Hematopoietic multipotent progenitor cell treated with erythropoietin and hydrocortisone succinate and interleukin-3 and kit ligand, for 4 days (in vitro differentiated cells): ENCODE measurements at regions not wholly inside any gene's neighbourhood (a gene's known extent, or its start where the extent isn't known, plus 50 kb on each side); places are given as distances from the start of the nearest gene placed in this dataset.
"Not testable (repeated sequence)": the region's sequence is repeated elsewhere in the genome, so short reads cannot be mapped to it uniquely, and the experiment has no call there.

ENCODE experiments used
- DNase-seq: peaks from one replicate; pipeline ENCODE4 v3.0.0-alpha.2; 2015

DNA sequence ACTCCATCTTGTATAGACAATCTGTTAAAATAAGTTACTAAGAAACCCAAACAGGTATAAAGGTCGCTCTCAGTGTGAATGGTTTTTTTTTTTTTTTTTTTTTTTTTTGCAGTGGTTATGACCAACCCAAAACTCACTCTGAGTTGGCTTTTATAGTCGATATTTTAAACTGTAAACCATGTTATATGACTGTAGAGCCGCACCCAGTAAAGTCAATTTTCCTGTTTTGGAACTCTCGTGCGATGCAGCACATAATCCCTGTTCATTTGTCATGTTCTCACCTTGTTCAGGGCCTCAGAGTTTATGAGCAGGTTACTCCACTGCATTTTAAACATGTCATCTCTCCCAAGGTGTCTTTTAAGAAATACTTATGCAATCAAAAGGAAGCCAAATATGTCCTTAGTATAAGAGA lies 112.5 kb downstream of the KLF5 start:
- DNase-seq, result no peak

DNA sequence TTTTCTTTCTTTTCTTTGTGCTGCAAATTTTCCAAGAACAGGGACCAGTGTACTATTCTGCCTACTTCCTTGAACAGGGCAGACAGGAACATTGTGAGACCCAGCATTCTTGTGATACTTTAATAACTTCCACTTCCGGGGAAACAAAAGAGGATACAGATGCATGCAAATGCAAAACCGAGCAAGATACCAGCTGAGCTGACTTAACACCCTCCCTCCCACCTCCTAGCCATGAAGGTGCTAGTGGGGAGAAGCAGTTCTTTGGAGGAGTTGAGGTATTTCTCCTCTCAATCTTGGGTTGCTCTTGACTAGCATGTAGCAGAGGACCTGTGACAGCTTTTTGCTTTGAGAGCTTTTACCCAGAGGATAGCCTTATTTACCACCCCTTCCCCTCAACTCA lies 111.2 kb downstream of the KLF5 start:
- DNase-seq, result no peak

DNA sequence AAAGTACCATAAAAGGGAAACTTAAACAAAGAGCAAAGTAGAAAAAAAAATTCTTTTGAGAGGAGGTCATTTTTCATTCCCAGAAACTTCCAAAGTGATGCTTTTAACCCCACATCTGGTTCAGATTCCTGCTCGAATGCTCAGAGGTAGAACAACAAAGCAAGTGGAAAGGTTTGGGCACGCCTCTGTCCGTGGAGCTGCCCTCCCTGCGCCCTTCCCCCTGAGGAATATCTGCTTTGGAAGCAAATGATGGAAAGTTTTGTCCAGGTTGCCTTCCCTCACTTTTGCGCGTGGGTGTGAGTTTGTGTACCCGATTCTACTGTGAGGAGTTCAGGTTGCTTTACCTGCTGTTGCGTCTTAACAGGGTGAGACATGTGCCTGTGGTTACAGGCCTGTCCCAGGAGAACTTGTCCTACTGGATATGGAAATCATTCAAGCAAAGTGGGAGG lies 110.2 kb downstream of the KLF5 start:
- no peak for DNase-seq

- DNase-seq, result no peak
Observed at GRCh38 chr13:73168226-73168952, 109.6 kb downstream of the KLF5 start.

GRCh38 chr13:73167028-73167820 lies 108.4 kb downstream of the KLF5 start:
- DNase-seq, result no peak

GRCh38 chr13:73166204-73166603 lies 107.4 kb downstream of the KLF5 start:
- DNase-seq, result no peak

DNA sequence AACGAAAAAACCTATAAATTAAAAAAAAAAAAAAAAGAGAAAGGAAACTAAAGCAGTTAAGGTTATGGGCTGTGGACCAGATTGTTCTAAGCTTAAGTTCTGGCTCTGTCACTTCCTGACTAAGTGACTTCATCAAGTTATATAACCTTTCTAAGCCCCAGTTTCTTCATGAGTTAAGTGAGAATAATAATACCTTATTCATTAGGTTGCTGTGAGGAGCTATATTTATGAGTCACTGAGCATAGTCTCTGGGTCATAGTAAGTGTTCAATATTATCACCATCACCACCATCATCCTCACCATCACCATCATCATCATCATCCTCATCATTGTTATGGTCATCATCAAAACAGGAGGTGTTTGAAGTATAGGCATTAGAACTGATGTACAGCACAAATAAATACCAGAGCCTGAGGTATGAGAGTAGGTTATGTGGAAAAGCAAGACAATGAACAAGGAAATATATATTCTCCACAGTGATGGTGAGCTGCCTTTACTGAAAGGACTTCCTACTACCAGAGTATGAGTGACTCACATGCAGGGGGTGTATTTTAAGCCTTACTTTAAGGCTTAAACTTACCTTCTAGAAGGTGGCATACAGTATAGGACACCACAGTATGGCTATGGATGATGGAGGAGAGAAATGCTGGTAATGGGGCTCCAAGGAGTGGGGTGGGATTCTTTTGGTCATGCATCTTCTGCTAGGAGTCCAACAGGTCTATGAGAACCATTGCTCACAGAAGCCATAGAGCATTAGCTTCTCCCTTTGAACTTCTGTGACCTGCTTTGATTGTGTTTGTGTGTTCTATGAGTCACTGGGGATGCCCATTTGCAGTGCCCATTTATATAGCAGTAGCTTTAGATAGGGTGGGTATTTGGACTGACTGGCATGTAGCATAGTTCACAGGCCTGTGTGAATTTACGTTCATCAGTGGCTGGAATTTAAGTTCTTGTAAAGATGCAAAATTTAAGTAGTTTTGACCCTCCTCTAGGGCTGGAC lies 104.4 kb downstream of the KLF5 start:
- no peak for DNase-seq

GRCh38 chr13:73160371-73161031 lies 101.7 kb downstream of the KLF5 start:
- DNase-seq, result not testable (repeated sequence)

- no peak for DNase-seq
Observed at GRCh38 chr13:73158851-73159250, 100.0 kb downstream of the KLF5 start.

DNA sequence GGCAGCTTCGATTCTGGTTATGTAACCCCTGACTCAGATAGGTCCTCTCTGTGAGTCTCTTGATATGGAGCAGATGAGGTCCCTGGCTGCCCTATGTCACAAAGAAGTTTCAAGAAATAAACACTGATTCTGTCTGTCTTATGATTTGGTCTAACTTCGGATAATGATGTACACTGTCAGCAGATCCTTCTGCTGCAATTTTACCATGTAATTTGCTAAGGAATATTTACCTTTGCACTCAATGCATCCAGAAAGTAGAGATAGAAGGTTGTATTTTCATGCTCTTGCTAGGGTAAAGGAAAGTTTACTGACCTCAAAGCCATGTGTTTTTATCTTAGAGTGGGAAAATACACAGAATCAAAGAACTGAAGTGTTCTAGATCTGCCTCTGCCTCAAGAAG lies 98.2 kb downstream of the KLF5 start:
- DNase-seq, result no peak

DNA sequence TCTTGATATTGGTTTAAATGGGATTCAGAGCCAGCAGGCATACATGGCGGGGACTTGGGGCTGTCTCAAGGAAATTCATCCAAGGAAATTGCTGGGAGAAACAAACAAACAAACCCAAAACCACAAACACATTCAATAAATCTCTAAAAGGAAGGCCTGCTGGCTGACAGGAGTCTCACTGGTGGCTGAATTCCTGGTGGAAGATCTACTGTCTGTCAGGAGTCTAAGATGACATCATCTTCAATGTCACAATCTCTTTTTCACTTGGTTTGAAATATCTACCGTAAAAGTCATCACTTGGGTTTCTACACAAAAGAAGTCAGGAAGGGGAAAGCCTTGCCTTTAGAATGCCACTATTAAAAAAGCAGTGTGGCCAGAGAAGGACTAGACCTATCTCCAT lies 87.9 kb downstream of the KLF5 start:
- no peak for DNase-seq

DNA sequence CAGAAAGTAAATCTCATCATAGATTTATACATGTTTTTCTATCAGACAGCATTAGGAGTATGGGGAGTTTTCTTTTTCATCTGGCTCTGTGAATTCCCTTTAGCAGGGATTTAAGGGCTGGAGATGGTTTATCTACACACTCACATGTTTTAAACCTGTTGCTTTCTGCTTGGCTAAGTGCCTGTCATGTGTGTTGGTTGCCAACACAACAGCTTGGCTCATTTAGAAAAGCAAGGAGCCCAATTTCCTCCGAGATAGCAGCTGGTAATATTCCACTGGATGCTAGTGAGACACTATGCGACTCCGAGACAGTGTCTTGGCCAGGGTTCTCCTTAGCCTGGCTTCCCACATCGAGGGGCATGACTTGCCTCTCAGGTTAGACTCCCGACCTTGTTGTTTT lies 83.3 kb downstream of the KLF5 start:
- DNase-seq, result no peak

GRCh38 chr13:73141292-73141771 lies 82.5 kb downstream of the KLF5 start:
- DNase-seq, result no peak

DNA sequence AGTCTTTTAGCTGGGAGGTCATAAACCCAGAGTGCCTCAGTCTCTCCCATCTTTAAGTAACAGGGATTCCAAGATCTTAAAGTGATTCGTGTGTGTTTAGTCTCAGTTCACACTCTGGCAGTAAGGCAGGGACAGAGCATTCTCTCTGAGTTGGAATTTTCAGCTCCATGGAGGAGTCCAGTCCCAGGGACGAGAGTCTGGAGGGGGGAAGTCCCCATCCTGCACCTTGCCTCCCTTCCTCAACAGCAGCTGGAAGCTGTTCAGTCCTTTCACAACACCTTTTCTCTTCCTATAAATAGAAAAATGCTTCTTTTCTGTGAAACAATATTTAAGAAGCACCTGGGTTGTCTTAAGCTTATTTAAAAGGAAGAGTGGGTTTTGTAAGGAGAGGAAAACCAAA lies 82.0 kb downstream of the KLF5 start:
- no peak for DNase-seq

DNA sequence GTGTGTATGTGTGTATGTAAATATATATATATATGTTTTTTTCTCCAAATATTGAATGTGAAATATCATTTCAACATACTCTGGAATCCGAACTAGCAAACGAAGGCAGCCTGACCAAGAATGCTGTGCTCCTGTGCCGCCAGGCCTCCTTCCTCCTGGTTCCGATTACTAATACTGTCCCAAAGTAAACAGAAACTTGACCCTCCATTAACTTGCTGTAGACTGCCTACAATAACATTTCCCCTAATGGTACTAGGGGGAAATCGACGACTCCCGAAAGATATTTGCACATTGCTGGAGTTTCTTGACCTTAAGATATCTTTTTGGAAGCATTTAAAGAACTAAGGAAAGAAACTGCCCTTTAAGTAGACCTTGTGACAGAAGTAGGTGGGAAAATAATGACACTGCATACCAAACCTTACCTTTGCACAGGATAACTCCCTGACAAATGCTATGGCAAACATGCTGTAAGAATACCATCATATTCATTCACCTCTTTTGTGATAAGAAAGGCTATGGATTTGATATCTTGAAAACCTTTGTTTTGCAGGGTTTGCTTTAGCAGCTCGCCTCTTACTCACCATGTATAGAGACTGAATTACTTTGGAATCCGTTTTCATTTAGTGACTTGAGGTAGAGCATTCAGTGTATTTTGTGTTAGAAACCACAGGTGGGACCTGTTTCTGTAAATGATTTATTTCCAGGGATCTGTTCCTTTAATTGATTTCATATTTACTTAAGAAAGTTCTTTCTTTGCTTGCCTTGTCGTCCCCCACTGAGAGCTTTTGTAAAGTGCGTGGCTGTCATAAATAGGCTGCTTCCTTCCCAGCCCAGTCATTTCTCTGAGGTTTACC lies 80.1 kb downstream of the KLF5 start:
- DNase-seq, result no peak

DNA sequence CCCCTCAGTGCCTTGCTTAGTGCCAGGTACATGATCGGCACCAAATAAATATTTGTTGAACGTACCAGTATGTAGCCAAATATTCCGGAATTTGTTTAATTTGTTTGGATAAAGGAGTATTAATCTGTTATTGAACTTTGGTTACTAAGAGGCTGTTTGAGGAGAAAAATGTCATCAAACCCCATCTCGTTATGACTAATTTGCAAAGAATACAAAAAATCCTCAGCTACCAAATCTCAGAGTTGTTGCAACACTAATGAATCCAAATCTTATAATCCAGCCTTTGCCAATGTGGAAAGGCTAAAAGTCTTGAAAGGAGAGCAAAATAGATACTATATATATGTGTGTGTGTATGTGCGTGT lies 79.5 kb downstream of the KLF5 start:
- no peak for DNase-seq

- no peak for DNase-seq
Observed at GRCh38 chr13:73136776-73137175, 78.0 kb downstream of the KLF5 start.

DNA sequence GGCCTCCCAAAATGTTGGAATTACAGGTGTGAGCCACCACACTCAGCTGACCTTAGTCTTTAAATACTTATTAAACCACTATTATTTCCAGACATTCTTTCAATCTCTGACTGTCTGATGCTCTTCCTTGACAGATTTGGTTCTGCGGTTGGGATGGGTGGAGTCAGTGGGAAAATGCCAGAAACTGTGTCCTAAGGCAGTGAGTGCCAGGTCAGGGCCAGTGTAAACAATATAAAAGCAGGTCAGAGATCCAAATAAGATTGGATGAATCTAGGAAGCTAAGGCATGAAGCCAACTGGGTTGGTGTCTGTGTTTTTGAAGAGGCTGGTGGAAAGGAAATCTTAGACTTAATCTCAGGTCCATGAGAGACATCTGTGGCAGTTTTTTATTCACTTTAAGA lies 74.7 kb downstream of the KLF5 start:
- DNase-seq, result no peak

- no peak for DNase-seq
Observed at GRCh38 chr13:73131247-73131646, 72.4 kb downstream of the KLF5 start.

DNA sequence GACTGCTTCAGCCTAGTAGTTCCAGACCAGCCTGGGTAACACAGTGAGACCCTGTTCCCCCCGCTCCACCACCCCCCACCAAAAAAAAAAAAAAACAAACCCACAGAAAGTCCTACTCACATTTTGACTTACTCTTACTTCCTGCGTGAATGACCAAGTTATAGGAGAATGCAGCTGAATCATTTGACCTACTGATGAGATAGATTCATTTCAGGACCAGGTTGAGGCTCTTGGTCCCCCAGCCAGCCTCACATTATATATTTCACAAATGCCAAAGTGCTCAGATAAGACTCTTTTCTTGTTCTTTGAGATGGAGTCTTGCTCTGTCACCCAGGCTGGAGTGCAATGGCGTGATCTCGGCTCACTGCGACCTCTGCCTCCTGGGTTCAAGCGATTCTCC lies 70.2 kb downstream of the KLF5 start:
- DNase-seq, result no peak
